Parathyroid adenoma (tissue), 2 donors: ENCODE measurements at regions not wholly inside any gene's neighbourhood (a gene's known extent, or its start where the extent isn't known, plus 50 kb on each side); places are given as distances from the start of the nearest gene placed in this dataset.

Experiments used
- H2AFZ ChIP-seq: fragments of 300-600 bp; sonication (generic); one replicate; pipeline ENCODE4 v1.7.0; 2017; ENCODE audit warnings: antibody characterized with exemption, mild to moderate bottlenecking
- H3K27ac ChIP-seq: fragments of 300-600 bp; sonication (generic); one replicate; pipeline ENCODE4 v1.7.0; 2017
- H3K27me3 ChIP-seq: fragments of 300-600 bp; sonication (generic); one replicate; pipeline ENCODE4 v1.7.0; 2017; ENCODE audit warnings: low read length; ENCODE audit not compliant: control insufficient read depth, insufficient read depth
- H3K36me3 ChIP-seq: fragments of 300-600 bp; sonication (generic); one replicate; pipeline ENCODE4 v1.7.0; 2017; ENCODE audit warnings: low read length; ENCODE audit not compliant: control insufficient read depth, insufficient read depth
- H3K4me1 ChIP-seq: fragments of 300-600 bp; sonication (generic); one replicate; pipeline ENCODE4 v1.7.0; 2017; ENCODE audit warnings: control low read depth
- H3K4me2 ChIP-seq: fragments of 300-600 bp; sonication (generic); one replicate; pipeline ENCODE4 v1.7.0; 2017; ENCODE audit warnings: low read length
- H3K4me3 ChIP-seq: fragments of 300-600 bp; sonication (generic); one replicate; pipeline ENCODE4 v1.7.0; 2017; ENCODE audit warnings: low read depth, low read length
- H3K79me2 ChIP-seq: fragments of 300-600 bp; sonication (generic); one replicate; pipeline ENCODE4 v1.7.0; 2017; ENCODE audit warnings: control low read depth
- H3K9ac ChIP-seq: fragments of 300-600 bp; sonication (generic); one replicate; pipeline ENCODE4 v1.7.0; 2017; ENCODE audit warnings: mild to moderate bottlenecking
- H3K9me3 ChIP-seq: fragments of 300-600 bp; sonication (generic); one replicate; pipeline ENCODE4 v1.7.0; 2017; ENCODE audit warnings: low read length; ENCODE audit not compliant: control insufficient read depth
- CTCF ChIP-seq: fragments of 300-600 bp; sonication (generic); IDR thresholded peaks from one replicate; pipeline ENCODE4 v1.7.0; 2017; ENCODE audit warnings: antibody characterized with exemption, mild to moderate bottlenecking
- donor health status: primary hyperparathyroidism.

- Histone ChIP-seq H3K4me1 (no peaks in the 10 kb centered on the region), H2AFZ (no peak overlapping the region), H3K4me3 (no peak overlapping the region), H3K4me2 (no peak overlapping the region), H3K9ac (no peak overlapping the region), H3K79me2 (no peaks in the 10 kb centered on the region), H3K27me3 (no peaks in the 10 kb centered on the region), H3K9me3 (no peaks in the 10 kb centered on the region), H3K27ac (no peak overlapping the region), H3K36me3 (no peaks in the 10 kb centered on the region)
- no peak for TF ChIP-seq CTCF
Measured at GRCh38 chr2:181231151-181231550, 226.0 kb upstream of the ITGA4 start.

GRCh38 chr2:181231886-181232621, 225.1 kb upstream of the ITGA4 start:
- Histone ChIP-seq H3K79me2 (no peaks in the 10 kb centered on the region), H3K36me3 (no peaks in the 10 kb centered on the region), H3K27me3 (no peaks in the 10 kb centered on the region), H3K4me1 (no peaks in the 10 kb centered on the region), H3K9ac (no peak overlapping the region), H3K9me3 (no peaks in the 10 kb centered on the region), H3K4me2 (no peak overlapping the region), H3K4me3 (no peak overlapping the region), H3K27ac (no peak overlapping the region), H2AFZ (no peak overlapping the region)
- no peak for TF ChIP-seq CTCF

GRCh38 chr2:181234487-181234891, 222.7 kb upstream of the ITGA4 start:
- TF ChIP-seq CTCF, result no peak
- Histone ChIP-seq H3K4me1 (no peaks in the 10 kb centered on the region), H2AFZ (no peak overlapping the region), H3K36me3 (no peaks in the 10 kb centered on the region), H3K4me3 (no peak overlapping the region), H3K27ac (no peak overlapping the region), H3K79me2 (no peaks in the 10 kb centered on the region), H3K4me2 (no peak overlapping the region), H3K9me3 (no peaks in the 10 kb centered on the region), H3K9ac (no peak overlapping the region), H3K27me3 (no peaks in the 10 kb centered on the region)

GRCh38 chr2:181235011-181235410, 222.2 kb upstream of the ITGA4 start:
- no peak for TF ChIP-seq CTCF
- no peaks in the 10 kb centered on the region for H3K4me1 ChIP-seq
- no peaks in the 10 kb centered on the region for H3K27me3 ChIP-seq

More at GRCh38 chr2:181235011-181235410, 222.2 kb upstream of the ITGA4 start:
- H3K36me3 ChIP-seq, result no peaks in the 10 kb centered on the region
- H2AFZ ChIP-seq, result no peak overlapping the region
- no peaks in the 10 kb centered on the region for H3K9me3 ChIP-seq
- no peak overlapping the region for H3K4me3 ChIP-seq
- no peak overlapping the region for H3K9ac ChIP-seq
- H3K79me2 ChIP-seq, result no peaks in the 10 kb centered on the region
- no peak overlapping the region for H3K27ac ChIP-seq
- no peak overlapping the region for H3K4me2 ChIP-seq
